Neural cell (in vitro differentiated cells): ENCODE measurements at regions not wholly inside any gene's neighbourhood (a gene's known extent, or its start where the extent isn't known, plus 50 kb on each side); places are given as distances from the start of the nearest gene placed in this dataset.
"Not testable (repeated sequence)": the region's sequence is repeated elsewhere in the genome, so short reads cannot be mapped to it uniquely, and the experiment has no call there.

Source experiments
- EZH2 ChIP-seq: fragments of 200-600, 300-800 bp; shearing (Covaris generic), sonication (generic); IDR thresholded peaks from 2 replicates; pipeline ENCODE4 v1.6.1; 2014; ENCODE audit warnings: antibody characterized with exemption, low read length, borderline replicate concordance, mild to moderate bottlenecking; ENCODE audit not compliant: insufficient read depth, poor library complexity, severe bottlenecking
- POLR2AphosphoS5 ChIP-seq: IDR thresholded peaks from 2 replicates; pipeline ENCODE4 v1.6.1; 2012
- RAD21 ChIP-seq: fragments of 450-650 bp; conservative IDR thresholded peaks from 2 replicates; pipeline ENCODE4 v1.6.1; 2014; ENCODE audit warnings: antibody characterized with exemption, mild to moderate bottlenecking, moderate library complexity
- SMC3 ChIP-seq: fragments of 450-650 bp; conservative IDR thresholded peaks from 2 replicates; pipeline ENCODE4 v1.6.1; 2014; ENCODE audit warnings: antibody characterized with exemption, mild to moderate bottlenecking, moderate library complexity; ENCODE audit not compliant: poor library complexity
- TAF1 ChIP-seq: IDR thresholded peaks from 2 replicates; pipeline ENCODE4 v1.6.1; 2012; ENCODE audit warnings: low read depth
- TF ChIP-seq, protein P1 (sequence below): fragments of 450-650 bp; IDR thresholded peaks from 2 replicates; pipeline ENCODE4 v1.5.1; 2014; ENCODE audit warnings: antibody characterized with exemption, mild to moderate bottlenecking, moderate library complexity; ENCODE audit not compliant: poor library complexity, severe bottlenecking
- TF ChIP-seq, protein P2 (sequence below): IDR thresholded peaks from 2 replicates; pipeline ENCODE4 v1.6.1; 2012; ENCODE audit warnings: borderline replicate concordance

DNA sequence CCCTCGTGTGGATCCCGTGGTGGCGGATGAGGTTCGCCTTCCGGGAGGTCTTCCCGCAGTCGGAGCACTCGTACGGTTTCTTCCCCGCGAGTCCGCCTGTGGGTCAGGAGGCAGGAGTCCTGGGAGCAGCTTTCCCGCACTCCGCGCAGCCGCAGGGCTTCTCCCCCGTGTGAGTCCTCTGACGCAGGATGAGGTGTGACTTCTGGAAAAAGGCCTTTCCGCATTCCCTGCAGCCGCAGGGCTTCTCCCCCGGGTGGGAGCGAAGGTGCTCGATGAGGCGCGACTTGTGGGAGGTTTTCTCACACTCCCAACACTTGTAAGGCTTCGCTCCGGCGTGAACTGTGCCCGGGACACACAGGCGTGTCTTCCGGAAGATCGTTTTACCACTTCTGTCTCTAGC lies 68.8 kb upstream of the WIPI2 start:
- TF ChIP-seq EZH2, TAF1, POLR2AphosphoS5, RAD21, SMC3: not testable (repeated sequence)
- TF ChIP-seq, protein P1, sequence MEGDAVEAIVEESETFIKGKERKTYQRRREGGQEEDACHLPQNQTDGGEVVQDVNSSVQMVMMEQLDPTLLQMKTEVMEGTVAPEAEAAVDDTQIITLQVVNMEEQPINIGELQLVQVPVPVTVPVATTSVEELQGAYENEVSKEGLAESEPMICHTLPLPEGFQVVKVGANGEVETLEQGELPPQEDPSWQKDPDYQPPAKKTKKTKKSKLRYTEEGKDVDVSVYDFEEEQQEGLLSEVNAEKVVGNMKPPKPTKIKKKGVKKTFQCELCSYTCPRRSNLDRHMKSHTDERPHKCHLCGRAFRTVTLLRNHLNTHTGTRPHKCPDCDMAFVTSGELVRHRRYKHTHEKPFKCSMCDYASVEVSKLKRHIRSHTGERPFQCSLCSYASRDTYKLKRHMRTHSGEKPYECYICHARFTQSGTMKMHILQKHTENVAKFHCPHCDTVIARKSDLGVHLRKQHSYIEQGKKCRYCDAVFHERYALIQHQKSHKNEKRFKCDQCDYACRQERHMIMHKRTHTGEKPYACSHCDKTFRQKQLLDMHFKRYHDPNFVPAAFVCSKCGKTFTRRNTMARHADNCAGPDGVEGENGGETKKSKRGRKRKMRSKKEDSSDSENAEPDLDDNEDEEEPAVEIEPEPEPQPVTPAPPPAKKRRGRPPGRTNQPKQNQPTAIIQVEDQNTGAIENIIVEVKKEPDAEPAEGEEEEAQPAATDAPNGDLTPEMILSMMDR: not testable (repeated sequence)
- TF ChIP-seq, protein P2, sequence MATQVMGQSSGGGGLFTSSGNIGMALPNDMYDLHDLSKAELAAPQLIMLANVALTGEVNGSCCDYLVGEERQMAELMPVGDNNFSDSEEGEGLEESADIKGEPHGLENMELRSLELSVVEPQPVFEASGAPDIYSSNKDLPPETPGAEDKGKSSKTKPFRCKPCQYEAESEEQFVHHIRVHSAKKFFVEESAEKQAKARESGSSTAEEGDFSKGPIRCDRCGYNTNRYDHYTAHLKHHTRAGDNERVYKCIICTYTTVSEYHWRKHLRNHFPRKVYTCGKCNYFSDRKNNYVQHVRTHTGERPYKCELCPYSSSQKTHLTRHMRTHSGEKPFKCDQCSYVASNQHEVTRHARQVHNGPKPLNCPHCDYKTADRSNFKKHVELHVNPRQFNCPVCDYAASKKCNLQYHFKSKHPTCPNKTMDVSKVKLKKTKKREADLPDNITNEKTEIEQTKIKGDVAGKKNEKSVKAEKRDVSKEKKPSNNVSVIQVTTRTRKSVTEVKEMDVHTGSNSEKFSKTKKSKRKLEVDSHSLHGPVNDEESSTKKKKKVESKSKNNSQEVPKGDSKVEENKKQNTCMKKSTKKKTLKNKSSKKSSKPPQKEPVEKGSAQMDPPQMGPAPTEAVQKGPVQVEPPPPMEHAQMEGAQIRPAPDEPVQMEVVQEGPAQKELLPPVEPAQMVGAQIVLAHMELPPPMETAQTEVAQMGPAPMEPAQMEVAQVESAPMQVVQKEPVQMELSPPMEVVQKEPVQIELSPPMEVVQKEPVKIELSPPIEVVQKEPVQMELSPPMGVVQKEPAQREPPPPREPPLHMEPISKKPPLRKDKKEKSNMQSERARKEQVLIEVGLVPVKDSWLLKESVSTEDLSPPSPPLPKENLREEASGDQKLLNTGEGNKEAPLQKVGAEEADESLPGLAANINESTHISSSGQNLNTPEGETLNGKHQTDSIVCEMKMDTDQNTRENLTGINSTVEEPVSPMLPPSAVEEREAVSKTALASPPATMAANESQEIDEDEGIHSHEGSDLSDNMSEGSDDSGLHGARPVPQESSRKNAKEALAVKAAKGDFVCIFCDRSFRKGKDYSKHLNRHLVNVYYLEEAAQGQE: not testable (repeated sequence)
